ENCODE measurements at regions not wholly inside any gene's neighbourhood (a gene's known extent, or its start where the extent isn't known, plus 50 kb on each side); places are given as distances from the start of the nearest gene placed in this dataset.

GRCh38 chr5:170444181-170444580 is 55.0 kb upstream of the KCNMB1 start:
- Histone ChIP-seq H3K4me3 (ENCODE audit: low read length in 3 of 3) (no peak overlapping the region), H3K4me1 (ENCODE audit: control insufficient read depth in 2 of 3, insufficient read depth in 2 of 3, low read depth in 1 of 3, low read length in 3 of 3) (no peaks in the 10 kb centered on the region), H3K27ac (ENCODE audit: low read depth in 2 of 2, low read length in 2 of 2) (no peak overlapping the region), H3K36me3 (ENCODE audit: control insufficient read depth in 2 of 3, insufficient read depth in 3 of 3, low read length in 3 of 3) (no peaks in the 10 kb centered on the region), H3K9me3 (ENCODE audit: control insufficient read depth in 2 of 3, insufficient read depth in 1 of 3, low read length in 3 of 3) (peaks cover 0 to 5% (median 0%) of the 10 kb centered on the region in 3 donors), H3K27me3 (ENCODE audit: control insufficient read depth, insufficient read depth, low read length) (no peaks in the 10 kb centered on the region), H3K9ac (ENCODE audit: low read length in 3 of 3) (no peak overlapping the region)
- no peak for TF ChIP-seq CTCF (IDR thresholded peaks at IDR 0.05; ENCODE audit: borderline replicate concordance, extremely low read depth, insufficient read depth)
- DNase-seq (peak in 1 of 5 donors; percentile 8), FAIRE-seq (no peak)
- intact Hi-C loops (cut with DNase I), result no loop called here

GRCh38 chr5:170443624-170444023 is 54.5 kb upstream of the KCNMB1 start:
- DNase-seq, result peak in 1 of 5 donors; percentile 9
- H3K27ac ChIP-seq (ENCODE audit: low read depth in 2 of 2, low read length in 2 of 2), result no peak overlapping the region
- FAIRE-seq, result no peak
- TF ChIP-seq CTCF (IDR thresholded peaks at IDR 0.05; ENCODE audit: borderline replicate concordance, extremely low read depth, insufficient read depth), result no peak
- no peaks in the 10 kb centered on the region for H3K4me1 ChIP-seq (ENCODE audit: control insufficient read depth in 2 of 3, insufficient read depth in 2 of 3, low read depth in 1 of 3, low read length in 3 of 3)
- peaks cover 0 to 5% (median 0%) of the 10 kb centered on the region in 3 donors for H3K9me3 ChIP-seq (ENCODE audit: control insufficient read depth in 2 of 3, insufficient read depth in 1 of 3, low read length in 3 of 3)
- H3K9ac ChIP-seq (ENCODE audit: low read length in 3 of 3), result no peak overlapping the region
- no peaks in the 10 kb centered on the region for H3K36me3 ChIP-seq (ENCODE audit: control insufficient read depth in 2 of 3, insufficient read depth in 3 of 3, low read length in 3 of 3)
- no peak overlapping the region for H3K4me3 ChIP-seq (ENCODE audit: low read length in 3 of 3)
- no peaks in the 10 kb centered on the region for H3K27me3 ChIP-seq (ENCODE audit: control insufficient read depth, insufficient read depth, low read length)
- intact Hi-C loops (cut with DNase I), result no loop called here

- Histone ChIP-seq H3K36me3 (ENCODE audit: control insufficient read depth in 2 of 3, insufficient read depth in 3 of 3, low read length in 3 of 3) (no peaks in the 10 kb centered on the region), H3K9me3 (ENCODE audit: control insufficient read depth in 2 of 3, insufficient read depth in 1 of 3, low read length in 3 of 3) (peaks cover 0 to 5% (median 0%) of the 10 kb centered on the region in 3 donors), H3K4me1 (ENCODE audit: control insufficient read depth in 2 of 3, insufficient read depth in 2 of 3, low read depth in 1 of 3, low read length in 3 of 3) (no peaks in the 10 kb centered on the region), H3K27ac (ENCODE audit: low read depth in 2 of 2, low read length in 2 of 2) (no peak overlapping the region), H3K27me3 (ENCODE audit: control insufficient read depth, insufficient read depth, low read length) (no peaks in the 10 kb centered on the region), H3K4me3 (ENCODE audit: low read length in 3 of 3) (no peak overlapping the region), H3K9ac (ENCODE audit: low read length in 3 of 3) (no peak overlapping the region)
- DNase-seq (peak in 1 of 5 donors; percentile 19), FAIRE-seq (no peak)
- intact Hi-C loops (cut with DNase I), result no loop called here
- no peak for TF ChIP-seq CTCF (IDR thresholded peaks at IDR 0.05; ENCODE audit: borderline replicate concordance, extremely low read depth, insufficient read depth)
Observed at GRCh38 chr5:170442921-170443320, 53.8 kb upstream of the KCNMB1 start.

GRCh38 chr5:170442391-170442790 is 53.2 kb upstream of the KCNMB1 start:
- Histone ChIP-seq H3K27ac (ENCODE audit: low read depth in 2 of 2, low read length in 2 of 2) (no peak overlapping the region), H3K9ac (ENCODE audit: low read length in 3 of 3) (no peak overlapping the region), H3K9me3 (ENCODE audit: control insufficient read depth in 2 of 3, insufficient read depth in 1 of 3, low read length in 3 of 3) (peaks cover 0 to 5% (median 0%) of the 10 kb centered on the region in 3 donors), H3K27me3 (ENCODE audit: control insufficient read depth, insufficient read depth, low read length) (no peaks in the 10 kb centered on the region), H3K36me3 (ENCODE audit: control insufficient read depth in 2 of 3, insufficient read depth in 3 of 3, low read length in 3 of 3) (no peaks in the 10 kb centered on the region), H3K4me3 (ENCODE audit: low read length in 3 of 3) (no peak overlapping the region), H3K4me1 (ENCODE audit: control insufficient read depth in 2 of 3, insufficient read depth in 2 of 3, low read depth in 1 of 3, low read length in 3 of 3) (no peaks in the 10 kb centered on the region)
- DNase-seq, result peak in 1 of 5 donors; percentile 12
- FAIRE-seq, result no peak
- intact Hi-C loops (cut with DNase I), result no loop called here
- TF ChIP-seq CTCF (IDR thresholded peaks at IDR 0.05; ENCODE audit: borderline replicate concordance, extremely low read depth, insufficient read depth), result no peak

Data from kidney (tissue), 13 donors.